ENCODE measurements at regions not wholly inside any gene's neighbourhood (a gene's known extent, or its start where the extent isn't known, plus 50 kb on each side); places are given as distances from the start of the nearest gene placed in this dataset.

DNA sequence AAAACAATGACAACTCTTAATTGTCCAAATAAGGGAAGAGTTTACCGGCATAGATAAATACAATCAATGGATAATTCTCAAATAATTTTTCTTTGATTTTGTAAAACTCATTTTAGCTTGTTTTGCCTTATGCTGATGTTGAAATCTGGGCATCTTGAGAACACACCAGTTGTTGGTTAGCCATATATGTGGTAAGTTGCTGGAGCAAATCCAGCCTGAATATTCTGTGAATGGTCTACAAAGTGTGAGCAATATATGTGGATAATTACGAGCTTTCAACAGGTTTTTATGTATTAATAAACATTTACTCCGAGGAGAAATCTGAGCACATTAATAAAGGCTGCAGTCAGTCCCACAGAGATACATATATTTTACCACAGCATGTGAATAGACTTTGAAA lies 423.6 kb downstream of the BCKDHB start:
- no peak for TF ChIP-seq EZH2phosphoT487 (IDR thresholded peaks at IDR 0.05; ENCODE audit: borderline replicate concordance, low read length)
- TF ChIP-seq, protein P1, sequence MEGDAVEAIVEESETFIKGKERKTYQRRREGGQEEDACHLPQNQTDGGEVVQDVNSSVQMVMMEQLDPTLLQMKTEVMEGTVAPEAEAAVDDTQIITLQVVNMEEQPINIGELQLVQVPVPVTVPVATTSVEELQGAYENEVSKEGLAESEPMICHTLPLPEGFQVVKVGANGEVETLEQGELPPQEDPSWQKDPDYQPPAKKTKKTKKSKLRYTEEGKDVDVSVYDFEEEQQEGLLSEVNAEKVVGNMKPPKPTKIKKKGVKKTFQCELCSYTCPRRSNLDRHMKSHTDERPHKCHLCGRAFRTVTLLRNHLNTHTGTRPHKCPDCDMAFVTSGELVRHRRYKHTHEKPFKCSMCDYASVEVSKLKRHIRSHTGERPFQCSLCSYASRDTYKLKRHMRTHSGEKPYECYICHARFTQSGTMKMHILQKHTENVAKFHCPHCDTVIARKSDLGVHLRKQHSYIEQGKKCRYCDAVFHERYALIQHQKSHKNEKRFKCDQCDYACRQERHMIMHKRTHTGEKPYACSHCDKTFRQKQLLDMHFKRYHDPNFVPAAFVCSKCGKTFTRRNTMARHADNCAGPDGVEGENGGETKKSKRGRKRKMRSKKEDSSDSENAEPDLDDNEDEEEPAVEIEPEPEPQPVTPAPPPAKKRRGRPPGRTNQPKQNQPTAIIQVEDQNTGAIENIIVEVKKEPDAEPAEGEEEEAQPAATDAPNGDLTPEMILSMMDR (IDR thresholded peaks at IDR 0.05; ENCODE audit: low read depth, low read length, poor library complexity, severe bottlenecking) = no peak
- H4K20me1 ChIP-seq (ENCODE audit: control insufficient read depth, insufficient read depth, low read depth, low read length) = no peaks in the 10 kb centered on the region
- H3K36me3 ChIP-seq (ENCODE audit: control insufficient read depth, low read length) = no peaks in the 10 kb centered on the region
- no peaks in the 10 kb centered on the region for H3F3A ChIP-seq (ENCODE audit: control insufficient read depth, insufficient read depth)
- no peak overlapping the region for H3K4me2 ChIP-seq (ENCODE audit: low read length)
- H3K9me3 ChIP-seq (ENCODE audit: control insufficient read depth, insufficient read depth, low read length) = no peaks in the 10 kb centered on the region
- H3K4me3 ChIP-seq (ENCODE audit: low read length) = no peak overlapping the region
- no peaks in the 10 kb centered on the region for H3K4me1 ChIP-seq (ENCODE audit: control insufficient read depth, low read length)
- no peaks in the 10 kb centered on the region for H3K27me3 ChIP-seq (ENCODE audit: control insufficient read depth, low read length)
- no peaks in the 10 kb centered on the region for H3K9me2 ChIP-seq (replicated peaks; ENCODE audit: control insufficient read depth, low read length)
- H3K79me2 ChIP-seq (ENCODE audit: control insufficient read depth, low read length) = no peaks in the 10 kb centered on the region
- no peak overlapping the region for H3K27ac ChIP-seq (ENCODE audit: low read depth, low read length)

DNA sequence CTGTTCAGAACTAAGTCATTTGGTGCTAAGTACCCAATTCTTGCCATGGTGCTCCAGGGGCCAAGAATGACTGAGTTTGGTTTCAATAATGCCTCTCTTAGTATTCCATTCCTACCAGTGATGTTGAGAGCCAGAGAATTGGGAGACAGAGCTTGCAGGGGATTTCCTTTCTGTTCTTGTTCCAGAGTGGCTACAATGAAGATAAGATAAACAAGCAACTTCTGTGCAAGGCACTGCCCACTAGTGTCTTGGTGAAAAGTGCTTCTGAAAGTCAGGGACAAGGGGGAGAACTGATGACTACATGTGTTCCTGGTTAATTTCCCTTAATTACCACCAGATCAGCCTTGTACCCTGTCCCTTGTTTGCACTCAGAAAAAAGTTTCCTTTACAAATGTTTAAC lies 421.6 kb downstream of the BCKDHB start:
- Histone ChIP-seq H3K4me2 (ENCODE audit: low read length) (no peak overlapping the region), H3K9me2 (replicated peaks; ENCODE audit: control insufficient read depth, low read length) (no peaks in the 10 kb centered on the region), H3K9me3 (ENCODE audit: control insufficient read depth, insufficient read depth, low read length) (no peaks in the 10 kb centered on the region), H3K4me3 (ENCODE audit: low read length) (no peak overlapping the region), H4K20me1 (ENCODE audit: control insufficient read depth, insufficient read depth, low read depth, low read length) (no peaks in the 10 kb centered on the region), H3F3A (ENCODE audit: control insufficient read depth, insufficient read depth) (no peaks in the 10 kb centered on the region), H3K4me1 (ENCODE audit: control insufficient read depth, low read length) (no peaks in the 10 kb centered on the region), H3K27me3 (ENCODE audit: control insufficient read depth, low read length) (no peaks in the 10 kb centered on the region), H3K36me3 (ENCODE audit: control insufficient read depth, low read length) (no peaks in the 10 kb centered on the region), H3K27ac (ENCODE audit: low read depth, low read length) (no peak overlapping the region), H3K79me2 (ENCODE audit: control insufficient read depth, low read length) (no peaks in the 10 kb centered on the region)
- TF ChIP-seq EZH2phosphoT487 (IDR thresholded peaks at IDR 0.05; ENCODE audit: borderline replicate concordance, low read length) = no peak
- TF ChIP-seq, protein P1 (IDR thresholded peaks at IDR 0.05; ENCODE audit: low read depth, low read length, poor library complexity, severe bottlenecking) = no peak

DNA sequence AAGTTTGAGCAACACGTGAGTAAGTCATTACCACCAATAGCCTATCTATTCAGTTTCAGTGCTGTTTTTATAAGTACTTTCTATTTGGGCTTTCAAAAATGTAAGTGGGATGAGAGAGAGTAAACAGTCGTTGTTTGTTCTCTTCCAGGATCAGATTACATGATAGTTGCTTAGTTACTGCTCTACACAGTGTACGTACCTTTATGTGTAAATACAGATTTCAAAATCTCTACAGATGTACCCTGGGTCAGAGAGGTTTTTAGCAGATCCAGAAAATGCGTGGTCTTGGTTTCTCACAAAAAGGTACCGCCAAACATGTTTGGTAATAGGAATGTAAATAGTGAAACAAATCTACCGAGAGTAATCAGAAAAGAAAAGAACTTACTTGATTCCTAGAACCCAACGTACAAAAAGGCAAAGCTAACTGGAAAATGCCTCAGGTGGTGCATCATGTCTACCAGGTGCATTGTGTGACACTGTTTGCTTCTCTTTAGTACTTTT lies 421.1 kb downstream of the BCKDHB start:
- Histone ChIP-seq H3K4me1 (ENCODE audit: control insufficient read depth, low read length) (no peaks in the 10 kb centered on the region), H3K27ac (ENCODE audit: low read depth, low read length) (no peak overlapping the region), H4K20me1 (ENCODE audit: control insufficient read depth, insufficient read depth, low read depth, low read length) (no peaks in the 10 kb centered on the region), H3K79me2 (ENCODE audit: control insufficient read depth, low read length) (no peaks in the 10 kb centered on the region), H3K4me2 (ENCODE audit: low read length) (no peak overlapping the region), H3K9me2 (replicated peaks; ENCODE audit: control insufficient read depth, low read length) (no peaks in the 10 kb centered on the region), H3K36me3 (ENCODE audit: control insufficient read depth, low read length) (no peaks in the 10 kb centered on the region), H3F3A (ENCODE audit: control insufficient read depth, insufficient read depth) (no peaks in the 10 kb centered on the region), H3K4me3 (ENCODE audit: low read length) (no peak overlapping the region), H3K9me3 (ENCODE audit: control insufficient read depth, insufficient read depth, low read length) (no peaks in the 10 kb centered on the region), H3K27me3 (ENCODE audit: control insufficient read depth, low read length) (no peaks in the 10 kb centered on the region)
- TF ChIP-seq, protein P1 (IDR thresholded peaks at IDR 0.05; ENCODE audit: low read depth, low read length, poor library complexity, severe bottlenecking) = no peak
- TF ChIP-seq EZH2phosphoT487 (IDR thresholded peaks at IDR 0.05; ENCODE audit: borderline replicate concordance, low read length) = no peak

Measured in DOHH2 (cell line).